GM19023 (cell line): ENCODE measurements at regions not wholly inside any gene's neighbourhood (a gene's known extent, or its start where the extent isn't known, plus 50 kb on each side); places are given as distances from the start of the nearest gene placed in this dataset.

ENCODE experiments used
- ATAC-seq: cut with Tn5 transposase; IDR thresholded peaks from one replicate; pipeline ENCODE4 v1.9.1; 2021; ENCODE audit warnings: mild to moderate bottlenecking, moderate library complexity; ENCODE audit not compliant: unreplicated experiment

DNA sequence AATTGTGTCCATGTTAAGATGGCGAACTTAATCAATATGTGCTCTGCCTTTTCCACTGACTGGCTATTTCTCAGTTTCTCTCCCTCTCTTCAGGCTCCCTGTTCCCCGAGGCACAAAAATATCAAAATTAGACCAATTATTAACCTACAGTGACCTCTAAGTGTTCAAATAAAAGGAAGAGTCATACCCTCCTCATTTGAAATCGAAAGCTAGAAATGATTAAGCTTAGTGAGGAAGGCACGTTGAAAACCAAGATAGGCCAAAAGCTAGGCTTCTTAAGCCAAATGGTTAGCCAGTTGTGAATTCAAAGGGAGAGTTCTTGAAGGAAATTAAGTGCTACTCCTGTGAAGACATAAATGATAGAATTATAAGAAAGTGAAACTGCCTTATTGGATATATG, 81.1 kb upstream of the MBL2 start:
- ATAC-seq, result peak; percentile 80

- ATAC-seq, result no peak
Measured at GRCh38 chr10:52836816-52837215, 64.2 kb upstream of the MBL2 start.
